H1 (cell line): ENCODE measurements at regions not wholly inside any gene's neighbourhood (a gene's known extent, or its start where the extent isn't known, plus 50 kb on each side); places are given as distances from the start of the nearest gene placed in this dataset.

ENCODE experiments used
- BRCA1 ChIP-seq: IDR thresholded peaks from 2 replicates; pipeline ENCODE4 v1.6.1; 2012; ENCODE audit warnings: low read depth, low read length, improper control_type of control experiment
- JUN ChIP-seq: IDR thresholded peaks from 2 replicates; pipeline ENCODE4 v1.6.1; 2011; ENCODE audit warnings: low read depth, mild to moderate bottlenecking, improper control_type of control experiment, low read length
- RNF2 ChIP-seq: fragments of 200-900, 300-1000 bp; sonication (generic); IDR thresholded peaks from 2 replicates; pipeline ENCODE4 v1.7.1; 2016; ENCODE audit warnings: borderline replicate concordance, low read depth, mild to moderate bottlenecking, antibody characterized with exemption, low read length; ENCODE audit not compliant: poor library complexity, severe bottlenecking; ENCODE audit errors: missing control alignments
- ZNF274 ChIP-seq: IDR thresholded peaks from 2 replicates; pipeline ENCODE4 v1.7.0; 2012; ENCODE audit warnings: low read length, borderline replicate concordance; ENCODE audit errors: extremely low read depth

DNA sequence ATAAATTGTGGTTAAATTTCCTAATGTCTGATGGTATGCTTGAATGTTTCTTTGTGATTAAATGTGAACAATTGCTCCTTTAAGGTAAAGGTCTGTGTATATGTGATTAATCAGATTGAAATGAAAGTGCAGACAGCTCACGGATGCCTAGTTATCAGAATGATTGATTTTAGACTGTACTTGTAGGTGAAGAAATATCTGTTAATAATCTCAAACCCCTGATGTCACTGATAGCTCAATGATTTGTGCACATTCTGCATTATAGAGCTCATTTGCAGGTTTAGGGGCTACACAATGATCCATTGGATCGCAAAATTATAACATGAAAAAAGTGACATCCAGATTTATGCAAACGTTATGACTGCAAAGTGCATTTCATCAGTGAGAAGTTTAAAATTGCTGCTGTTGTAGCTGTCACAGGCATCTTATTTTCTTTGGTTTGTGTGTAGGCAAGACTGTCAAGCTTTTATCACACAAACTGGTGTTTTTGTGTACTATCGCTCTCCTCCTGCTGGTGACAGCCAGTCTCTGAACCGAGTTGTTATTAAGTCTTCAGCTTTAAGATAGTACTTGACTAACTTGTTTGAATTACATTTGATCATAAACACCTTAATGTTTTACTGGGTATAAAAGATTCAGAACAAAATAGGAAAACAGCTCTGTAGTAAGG, 103.4 kb upstream of the RMST start (continued):
- TF ChIP-seq BRCA1 (no peak), RNF2 (no peak), ZNF274 (no peak), JUN (no peak)
